ENCODE measurements at regions not wholly inside any gene's neighbourhood (a gene's known extent, or its start where the extent isn't known, plus 50 kb on each side); places are given as distances from the start of the nearest gene placed in this dataset.

- H3K4ac ChIP-seq (ENCODE audit: low read depth, low read length) = no peak overlapping the region
- in situ Hi-C loops (cut with MboI; ENCODE audit: low sequenced_read_pairs) = no loop called here
Observed at GRCh38 chr3:20935791-20936190, 749.8 kb upstream of the SGO1 start.

More at GRCh38 chr3:20935791-20936190, 749.8 kb upstream of the SGO1 start:
- Histone ChIP-seq H3K56ac (ENCODE audit: extremely low read depth, insufficient read depth, low read length) (no peak overlapping the region), H3K27me3 (ENCODE audit: control insufficient read depth, insufficient read depth, low read length) (no peaks in the 10 kb centered on the region), H3K14ac (replicated peaks; ENCODE audit: low read depth, low read length) (no peak overlapping the region), H3K4me1 (ENCODE audit: control insufficient read depth, insufficient read depth, low read length) (no peaks in the 10 kb centered on the region), H3K23ac (ENCODE audit: low read depth, low read length) (no peak overlapping the region), H3K36me3 (ENCODE audit: control insufficient read depth, insufficient read depth, low read length) (no peaks in the 10 kb centered on the region), H4K8ac (ENCODE audit: low read depth in 2 of 2, low read length in 2 of 2) (no peak overlapping the region), H2AK5ac (ENCODE audit: low read depth, low read length) (no peak overlapping the region), H3K9me3 (ENCODE audit: control insufficient read depth, insufficient read depth, low read length) (peaks cover 4% of the 10 kb centered on the region), H3K9ac (ENCODE audit: low read depth, low read length) (no peak overlapping the region), H2AK9ac (replicated peaks; ENCODE audit: low read depth, low read length, poor library complexity) (no peak overlapping the region), H3K18ac (ENCODE audit: low read depth, low read length) (no peak overlapping the region), H2BK120ac (ENCODE audit: low read depth, low read length) (no peak overlapping the region), H3K9me1 (ENCODE audit: insufficient read depth, low read length) (no peaks in the 10 kb centered on the region), H2BK15ac (ENCODE audit: low read depth, low read length) (no peak overlapping the region), H4K5ac (ENCODE audit: low read depth, low read length) (no peak overlapping the region), H4K91ac (ENCODE audit: insufficient read depth, low read depth, low read length) (no peak overlapping the region), H2BK20ac (ENCODE audit: low read depth, low read length) (no peak overlapping the region), H2BK5ac (ENCODE audit: low read depth, low read length, poor library complexity, severe bottlenecking) (no peak overlapping the region), H3K4me3 (ENCODE audit: insufficient read depth, low read depth, low read length) (no peak overlapping the region), H2AFZ (replicated peaks; ENCODE audit: low read length, poor library complexity) (no peak overlapping the region), H3K79me1 (ENCODE audit: low read depth in 1 of 2, low read length in 2 of 2) (no peaks in the 10 kb centered on the region), H3K4me2 (ENCODE audit: low read depth, low read length) (no peak overlapping the region), H4K20me1 (ENCODE audit: insufficient read depth, low read length) (no peaks in the 10 kb centered on the region), H3K27ac (ENCODE audit: insufficient read depth, low read length) (no peak overlapping the region)
- intact Hi-C loops (cut with micrococcal nuclease) (no loop called here), dilution Hi-C loops (cut with HindIII; ENCODE audit: low sequenced_read_pairs, unreplicated experiment) (no loop called here)
- DNase-seq (no peak), ATAC-seq (ENCODE audit: low read depth) (no peak)
- POLR2A ChIA-PET (ENCODE audit: unreplicated experiment) = no interaction called here
- BruUV-seq (replicated peaks) = no TSS peak
- CTCF ChIA-PET = no interaction called here
- TF ChIP-seq CTCF (conservative IDR thresholded peaks at IDR 0.05; ENCODE audit: low read depth, low read length) (no peak), POLR2A (IDR thresholded peaks at IDR 0.05; ENCODE audit: low read depth, low read length) (no peak), SMC3 (IDR thresholded peaks at IDR 0.05; ENCODE audit: low read depth, low read length) (no peak), RFX5 (IDR thresholded peaks at IDR 0.05; ENCODE audit: low read depth, low read length) (no peak), ELK1 (IDR thresholded peaks at IDR 0.05; ENCODE audit: borderline replicate concordance, low read depth, low read length) (no peak), MXI1 (IDR thresholded peaks at IDR 0.05; ENCODE audit: borderline replicate concordance, low read depth, low read length) (no peak), BHLHE40 (IDR thresholded peaks at IDR 0.05; ENCODE audit: low read depth, low read length) (no peak), NFE2L2 (IDR thresholded peaks at IDR 0.05; ENCODE audit: low read depth, low read length) (no peak), CEBPB (IDR thresholded peaks at IDR 0.05; ENCODE audit: low read depth, low read length) (no peak), CHD1 (IDR thresholded peaks at IDR 0.05; ENCODE audit: low read depth, low read length) (no peak)
- WGBS, 2 experiments (ENCODE audit: extremely low coverage in 2 of 2, insufficient read length in 1 of 2) = no CpG with 5 or more reads among the region's 2 CpGs
